Thoracic aorta (tissue), 2 donors: ENCODE measurements at regions not wholly inside any gene's neighbourhood (a gene's known extent, or its start where the extent isn't known, plus 50 kb on each side); places are given as distances from the start of the nearest gene placed in this dataset.
"Not testable (repeated sequence)": the region's sequence is repeated elsewhere in the genome, so short reads cannot be mapped to it uniquely, and the experiment has no call there.

Experiments used
- ATAC-seq: fragments of 150-250 bp; one replicate; pipeline ENCODE4 v1.8.0; 2017; ENCODE audit warnings: low read depth; ENCODE audit not compliant: insufficient number of reproducible peaks, low FRiP score
- DNase-seq: peaks from one replicate; pipeline ENCODE4 v3.0.0-alpha.2; 2020; ENCODE audit warnings: low spot score
- H3K27ac ChIP-seq, 2 donors: fragments of 200-600 bp; sonication (generic); 1 replicate in 1 of 2; 2 replicates in 1 of 2; pipeline ENCODE4 v1.5.1; 2016; ENCODE audit warnings: mild to moderate bottlenecking in 2 of 2, moderate library complexity in 2 of 2
- H3K27me3 ChIP-seq: fragments of 200-600 bp; sonication (generic); replicated peaks from 2 replicates; pipeline ENCODE4 v1.6.0; 2016; ENCODE audit warnings: mild to moderate bottlenecking; ENCODE audit not compliant: insufficient read depth
- H3K36me3 ChIP-seq: fragments of 200-600 bp; sonication (generic); one replicate; pipeline ENCODE4 v1.5.1; 2016
- H3K4me1 ChIP-seq, 2 donors: fragments of 200-600 bp; sonication (generic); 1 replicate in 1 of 2; 2 replicates in 1 of 2; pipeline versions ENCODE4 v1.5.1 to v1.6.0; 2016; ENCODE audit warnings: low read depth in 2 of 2, mild to moderate bottlenecking in 1 of 2; ENCODE audit not compliant: control insufficient read depth in 1 of 2
- H3K4me3 ChIP-seq: fragments of 200-600 bp; sonication (generic); 2 replicates; pipeline ENCODE4 v1.5.1; 2016; ENCODE audit warnings: mild to moderate bottlenecking
- H3K9me3 ChIP-seq: fragments of 200-600 bp; sonication (generic); 2 replicates; pipeline ENCODE4 v1.5.1; 2016
- CTCF ChIP-seq: fragments of 200-600 bp; sonication (generic); IDR thresholded peaks from one replicate; pipeline ENCODE4 v1.5.1; 2019; ENCODE audit warnings: antibody characterized with exemption

- no peaks in the 10 kb centered on the region for H3K27me3 ChIP-seq
- no peaks in the 10 kb centered on the region for H3K4me1 ChIP-seq
- no peak for TF ChIP-seq CTCF
- no peak overlapping the region for H3K4me3 ChIP-seq
- DNase-seq (no peak), ATAC-seq (no peak)
- no peaks in the 10 kb centered on the region for H3K9me3 ChIP-seq
- H3K27ac ChIP-seq: no peak overlapping the region
- H3K36me3 ChIP-seq: no peaks in the 10 kb centered on the region
Measured at GRCh38 chr13:83667606-83668005, 214.7 kb downstream of the SLITRK1 start.

GRCh38 chr13:83666141-83666540 lies 216.1 kb downstream of the SLITRK1 start:
- DNase-seq: no peak
- ATAC-seq: no peak
- no peaks in the 10 kb centered on the region for H3K4me1 ChIP-seq
- no peak for TF ChIP-seq CTCF
- no peak overlapping the region for H3K4me3 ChIP-seq
- H3K27me3 ChIP-seq: no peaks in the 10 kb centered on the region
- H3K9me3 ChIP-seq: no peaks in the 10 kb centered on the region
- H3K36me3 ChIP-seq: no peaks in the 10 kb centered on the region
- H3K27ac ChIP-seq: no peak overlapping the region

- Histone ChIP-seq H3K36me3 (no peaks in the 10 kb centered on the region), H3K27me3 (no peaks in the 10 kb centered on the region), H3K4me1 (no peaks in the 10 kb centered on the region), H3K4me3 (no peak overlapping the region), H3K9me3 (no peaks in the 10 kb centered on the region), H3K27ac (no peak overlapping the region)
- ATAC-seq (no peak), DNase-seq (no peak)
- TF ChIP-seq CTCF: no peak
Measured at GRCh38 chr13:83657281-83657680, 225.0 kb downstream of the SLITRK1 start.

- H3K4me3 ChIP-seq, H3K4me1 ChIP-seq, H3K27me3 ChIP-seq, H3K9me3 ChIP-seq, H3K27ac ChIP-seq, ATAC-seq, DNase-seq, H3K36me3 ChIP-seq: not testable (repeated sequence)
Measured at GRCh38 chr13:83642617-83643016, 239.7 kb downstream of the SLITRK1 start.

GRCh38 chr13:83634601-83635000 lies 247.7 kb downstream of the SLITRK1 start:
- Histone ChIP-seq H3K9me3 (no peaks in the 10 kb centered on the region), H3K4me3 (no peak overlapping the region), H3K27ac (no peak overlapping the region), H3K27me3 (no peaks in the 10 kb centered on the region), H3K4me1 (no peaks in the 10 kb centered on the region), H3K36me3 (no peaks in the 10 kb centered on the region)
- no peak for TF ChIP-seq CTCF
- DNase-seq: no peak
- no peak for ATAC-seq

GRCh38 chr13:83633746-83634145 lies 248.5 kb downstream of the SLITRK1 start:
- Histone ChIP-seq H3K4me1 (no peaks in the 10 kb centered on the region), H3K27ac (no peak overlapping the region), H3K4me3 (no peak overlapping the region), H3K36me3 (no peaks in the 10 kb centered on the region), H3K27me3 (no peaks in the 10 kb centered on the region), H3K9me3 (no peaks in the 10 kb centered on the region)
- ATAC-seq (no peak), DNase-seq (no peak)
- no peak for TF ChIP-seq CTCF
